ENCODE measurements at regions not wholly inside any gene's neighbourhood (a gene's known extent, or its start where the extent isn't known, plus 50 kb on each side); places are given as distances from the start of the nearest gene placed in this dataset.
"Not testable (repeated sequence)": the region's sequence is repeated elsewhere in the genome, so short reads cannot be mapped to it uniquely, and the experiment has no call there.

GRCh38 chr11:122604621-122605020 lies 50.9 kb upstream of the UBASH3B start:
- Mint-ChIP-seq H3K4me1 (no peaks in the 10 kb centered on the region), H3K9me3 (no peaks in the 10 kb centered on the region), H3K36me3 (no peaks in the 10 kb centered on the region), H3K4me3 (no peak overlapping the region), H3K27me3 (peaks cover 7 to 18% of the 10 kb centered on the region in 2 donors), H3K27ac (no peak overlapping the region)
- no peak for DNase-seq
- no peak for ATAC-seq (replicated peaks)

- Mint-ChIP-seq H3K27ac (no peak overlapping the region), H3K9me3 (no peaks in the 10 kb centered on the region), H3K4me1 (no peaks in the 10 kb centered on the region), H3K4me3 (no peak overlapping the region), H3K36me3 (no peaks in the 10 kb centered on the region), H3K27me3 (peaks cover 14 to 28% of the 10 kb centered on the region in 2 donors)
- ATAC-seq (replicated peaks) (no peak), DNase-seq (no peak)
Measured at GRCh38 chr11:122601141-122602125, 54.1 kb upstream of the UBASH3B start.

- H3K9me3 Mint-ChIP-seq = no peaks in the 10 kb centered on the region
- DNase-seq (no peak), ATAC-seq (replicated peaks) (no peak)
- H3K4me1 Mint-ChIP-seq = no peaks in the 10 kb centered on the region
- no peak overlapping the region for H3K27ac Mint-ChIP-seq
- no peaks in the 10 kb centered on the region for H3K36me3 Mint-ChIP-seq
- no peak overlapping the region for H3K4me3 Mint-ChIP-seq
- H3K27me3 Mint-ChIP-seq = peaks cover 14 to 28% of the 10 kb centered on the region in 2 donors
Measured at GRCh38 chr11:122600290-122600689, 55.2 kb upstream of the UBASH3B start.

- Mint-ChIP-seq H3K27ac (no peak overlapping the region), H3K4me3 (no peak overlapping the region), H3K27me3 (peaks cover 14 to 25% of the 10 kb centered on the region in 2 donors), H3K36me3 (no peaks in the 10 kb centered on the region), H3K9me3 (no peaks in the 10 kb centered on the region), H3K4me1 (no peaks in the 10 kb centered on the region)
- DNase-seq = no peak
- ATAC-seq (replicated peaks) = no peak
Measured at GRCh38 chr11:122599434-122599833, 56.1 kb upstream of the UBASH3B start.

GRCh38 chr11:122598971-122599370 lies 56.6 kb upstream of the UBASH3B start:
- H3K36me3 Mint-ChIP-seq = no peaks in the 10 kb centered on the region
- no peak for DNase-seq
- no peak overlapping the region for H3K27ac Mint-ChIP-seq
- no peaks in the 10 kb centered on the region for H3K4me1 Mint-ChIP-seq
- no peak overlapping the region for H3K4me3 Mint-ChIP-seq
- H3K27me3 Mint-ChIP-seq = peaks cover 14 to 21% of the 10 kb centered on the region in 2 donors
- ATAC-seq (replicated peaks) = no peak
- H3K9me3 Mint-ChIP-seq = no peaks in the 10 kb centered on the region

GRCh38 chr11:122597511-122597910 lies 58.0 kb upstream of the UBASH3B start:
- H3K9me3 Mint-ChIP-seq = no peaks in the 10 kb centered on the region
- no peak for ATAC-seq (replicated peaks)
- no peak overlapping the region for H3K27ac Mint-ChIP-seq
- H3K4me3 Mint-ChIP-seq = no peak overlapping the region
- DNase-seq = no peak
- H3K27me3 Mint-ChIP-seq = peaks cover 18 to 31% of the 10 kb centered on the region in 2 donors
- H3K4me1 Mint-ChIP-seq = peaks cover 0 to 3% of the 10 kb centered on the region in 2 donors
- no peaks in the 10 kb centered on the region for H3K36me3 Mint-ChIP-seq

GRCh38 chr11:122594986-122595645 lies 60.4 kb upstream of the UBASH3B start:
- H3K27me3 Mint-ChIP-seq = peaks cover 25 to 32% of the 10 kb centered on the region in 2 donors
- H3K36me3 Mint-ChIP-seq = no peaks in the 10 kb centered on the region
- H3K4me3 Mint-ChIP-seq = no peak overlapping the region
- DNase-seq (no peak), ATAC-seq (replicated peaks) (no peak)
- no peaks in the 10 kb centered on the region for H3K9me3 Mint-ChIP-seq
- no peak overlapping the region for H3K27ac Mint-ChIP-seq
- H3K4me1 Mint-ChIP-seq = peaks cover 0 to 3% of the 10 kb centered on the region in 2 donors

- Mint-ChIP-seq H3K36me3 (no peaks in the 10 kb centered on the region), H3K4me3 (no peak overlapping the region), H3K9me3 (no peaks in the 10 kb centered on the region), H3K4me1 (peaks cover 0 to 3% of the 10 kb centered on the region in 2 donors), H3K27ac (no peak overlapping the region), H3K27me3 (peaks cover 20 to 32% of the 10 kb centered on the region in 2 donors)
- ATAC-seq (replicated peaks) = peak; percentile 29 to 67
- DNase-seq = no peak
Measured at GRCh38 chr11:122593473-122594420, 61.8 kb upstream of the UBASH3B start.

GRCh38 chr11:122592641-122593040 lies 62.9 kb upstream of the UBASH3B start:
- Mint-ChIP-seq H3K27ac (no peak overlapping the region), H3K4me1 (peaks cover 0 to 3% of the 10 kb centered on the region in 2 donors), H3K4me3 (no peak overlapping the region), H3K36me3 (peaks cover 0 to 4% of the 10 kb centered on the region in 2 donors), H3K9me3 (peaks cover 0 to 2% of the 10 kb centered on the region in 2 donors), H3K27me3 (peaks cover 18 to 39% of the 10 kb centered on the region in 2 donors)
- DNase-seq (no peak), ATAC-seq (replicated peaks) (no peak)

GRCh38 chr11:122584670-122585069 lies 70.9 kb upstream of the UBASH3B start:
- H3K27ac Mint-ChIP-seq = no peak overlapping the region

GRCh38 chr11:122580071-122580470 lies 75.5 kb upstream of the UBASH3B start:
- H3K36me3 Mint-ChIP-seq; ATAC-seq (replicated peaks); H3K9me3 Mint-ChIP-seq; H3K27ac Mint-ChIP-seq; H3K4me3 Mint-ChIP-seq; DNase-seq: not testable (repeated sequence)
- peaks cover 7 to 13% of the 10 kb centered on the region in 2 donors for H3K4me1 Mint-ChIP-seq
- H3K27me3 Mint-ChIP-seq = peaks cover 0 to 11% of the 10 kb centered on the region in 2 donors

More at GRCh38 chr11:122584670-122585069, 70.9 kb upstream of the UBASH3B start:
- Mint-ChIP-seq H3K9me3 (peaks cover 0 to 2% of the 10 kb centered on the region in 2 donors), H3K36me3 (peaks cover 0 to 4% of the 10 kb centered on the region in 2 donors), H3K4me3 (no peak overlapping the region), H3K4me1 (peaks cover 7 to 18% of the 10 kb centered on the region in 2 donors), H3K27me3 (peaks cover 16 to 18% of the 10 kb centered on the region in 2 donors)
- DNase-seq (no peak), ATAC-seq (replicated peaks) (no peak)

GRCh38 chr11:122578171-122578825 lies 77.2 kb upstream of the UBASH3B start:
- Mint-ChIP-seq H3K27me3 (peaks cover 0 to 4% of the 10 kb centered on the region in 2 donors), H3K27ac (no peak overlapping the region), H3K36me3 (no peaks in the 10 kb centered on the region), H3K9me3 (no peaks in the 10 kb centered on the region), H3K4me1 (peaks cover 7 to 13% of the 10 kb centered on the region in 2 donors), H3K4me3 (no peak overlapping the region)
- no peak for DNase-seq
- ATAC-seq (replicated peaks) = no peak

GRCh38 chr11:122572592-122572991 lies 82.9 kb upstream of the UBASH3B start:
- DNase-seq = no peak
- no peaks in the 10 kb centered on the region for H3K9me3 Mint-ChIP-seq
- no peaks in the 10 kb centered on the region for H3K4me1 Mint-ChIP-seq
- H3K27me3 Mint-ChIP-seq = peaks cover 6 to 24% of the 10 kb centered on the region in 2 donors
- no peaks in the 10 kb centered on the region for H3K36me3 Mint-ChIP-seq
- no peak overlapping the region for H3K4me3 Mint-ChIP-seq
- H3K27ac Mint-ChIP-seq = no peak overlapping the region
- ATAC-seq (replicated peaks) = no peak

All from stimulated activated naive B cell treated with anti-CD40 and anti-IgM and Interleukin-4, amounts not matched to agents 10 μg/mL and 1 μg/mL and 100 μg/mL, for 72 hours (primary cell).